T-helper 22 cell (primary cell): ENCODE measurements at regions not wholly inside any gene's neighbourhood (a gene's known extent, or its start where the extent isn't known, plus 50 kb on each side); places are given as distances from the start of the nearest gene placed in this dataset.

Experiments
- DNase-seq: peaks from one replicate; pipeline ENCODE4 v3.0.0-alpha.2; 2020; ENCODE audit warnings: low read depth

DNA sequence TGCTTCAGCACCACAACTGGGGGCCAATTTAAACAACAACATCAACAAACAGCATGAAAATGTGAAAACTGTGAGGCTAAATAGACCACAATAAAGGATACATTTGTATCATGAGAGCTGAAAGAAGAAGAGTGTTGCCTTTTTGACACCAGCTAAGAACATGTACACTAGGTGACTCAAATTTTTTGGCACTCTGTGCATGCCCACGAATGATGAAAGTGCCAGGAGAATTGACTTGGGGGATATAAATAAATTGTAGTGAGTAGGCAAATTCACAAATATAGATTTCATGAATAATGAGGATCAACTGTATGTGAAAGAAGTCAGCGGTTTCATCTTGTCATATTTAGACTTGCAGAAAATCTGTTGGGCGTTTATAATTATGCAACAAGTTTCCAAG, 1388.0 kb upstream of the LRRTM1 start:
- DNase-seq = no peak

DNA sequence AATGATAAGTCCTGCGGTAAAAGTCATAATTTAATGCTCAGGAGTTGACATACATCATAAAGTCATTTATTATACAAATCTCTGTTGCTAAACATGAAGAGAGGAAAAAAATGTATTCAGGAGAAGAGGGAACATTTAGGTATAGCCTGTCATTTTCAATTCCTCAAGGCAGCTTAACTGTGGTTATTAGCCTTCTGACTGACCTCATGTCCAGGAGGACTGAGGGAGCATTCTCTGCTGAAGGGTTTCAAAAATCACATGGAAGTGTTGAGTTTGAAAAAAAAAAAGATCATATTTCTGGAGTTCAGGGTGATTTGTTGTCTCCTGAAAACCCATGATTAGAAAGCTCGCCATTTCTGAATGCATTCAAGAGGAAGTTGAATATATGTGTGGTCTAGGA, 1371.1 kb upstream of the LRRTM1 start:
- no peak for DNase-seq

GRCh38 chr2:81672923-81673322, 1368.4 kb upstream of the LRRTM1 start:
- DNase-seq = no peak

GRCh38 chr2:81672516-81672915, 1368.0 kb upstream of the LRRTM1 start:
- no peak for DNase-seq

DNA sequence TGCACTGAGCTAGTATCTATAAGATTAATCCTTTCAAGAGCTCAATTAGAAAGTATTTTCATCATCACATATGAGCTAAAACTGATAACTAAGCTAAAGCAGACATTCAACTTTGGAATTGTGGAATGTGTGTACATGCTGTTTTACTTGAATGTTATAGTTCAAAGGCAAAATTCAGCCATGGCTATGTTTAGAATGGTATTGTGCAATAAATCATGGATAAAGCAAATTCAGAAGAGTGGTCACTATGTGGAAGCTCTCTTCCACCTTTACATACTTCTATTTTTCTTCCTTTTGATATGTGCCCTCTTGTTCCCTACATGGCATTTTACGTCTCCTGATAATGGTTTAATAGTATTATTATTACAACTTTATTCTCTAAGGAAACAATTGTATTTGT, 1366.3 kb upstream of the LRRTM1 start:
- no peak for DNase-seq

DNA sequence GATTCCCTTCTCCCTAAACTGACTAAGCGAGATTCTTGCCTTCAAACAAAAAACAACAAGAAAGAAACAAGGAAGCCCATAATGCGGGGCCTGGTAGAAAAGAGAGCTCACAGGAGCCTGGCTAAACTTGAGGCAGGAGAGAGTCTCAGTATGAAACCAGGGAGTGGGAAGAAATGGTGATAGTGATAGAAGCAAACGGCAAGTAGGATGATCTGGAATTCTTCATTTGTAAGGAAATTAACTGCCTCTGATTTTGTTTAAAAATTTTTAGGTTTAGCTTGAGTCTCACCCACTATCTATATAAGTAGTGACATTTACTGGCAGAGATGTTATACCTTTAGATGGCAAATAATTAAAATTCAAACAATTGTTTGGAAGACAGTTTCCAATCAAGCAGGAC, 1356.5 kb upstream of the LRRTM1 start:
- no peak for DNase-seq

DNA sequence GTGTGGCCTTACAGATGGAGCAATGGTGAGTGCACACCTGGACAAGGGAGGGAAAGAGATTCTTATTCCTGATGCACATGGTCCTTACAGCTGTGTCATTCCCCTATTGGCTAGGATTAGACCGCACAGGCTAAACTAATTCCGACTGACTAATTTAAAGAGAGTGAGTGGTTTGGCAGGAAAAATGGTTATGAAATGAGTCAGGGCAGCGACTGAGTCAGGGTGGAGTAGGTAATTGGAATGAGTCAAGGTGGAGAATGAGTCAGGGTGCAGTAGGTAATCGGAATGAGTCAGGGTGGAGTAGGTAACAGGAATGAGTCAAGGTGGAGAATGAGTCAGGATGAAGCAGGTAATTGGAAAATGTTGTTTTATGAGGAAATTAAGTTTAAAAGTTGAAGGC, 1353.7 kb upstream of the LRRTM1 start:
- no peak for DNase-seq

GRCh38 chr2:81650048-81650971, 1345.8 kb upstream of the LRRTM1 start:
- DNase-seq = no peak

DNA sequence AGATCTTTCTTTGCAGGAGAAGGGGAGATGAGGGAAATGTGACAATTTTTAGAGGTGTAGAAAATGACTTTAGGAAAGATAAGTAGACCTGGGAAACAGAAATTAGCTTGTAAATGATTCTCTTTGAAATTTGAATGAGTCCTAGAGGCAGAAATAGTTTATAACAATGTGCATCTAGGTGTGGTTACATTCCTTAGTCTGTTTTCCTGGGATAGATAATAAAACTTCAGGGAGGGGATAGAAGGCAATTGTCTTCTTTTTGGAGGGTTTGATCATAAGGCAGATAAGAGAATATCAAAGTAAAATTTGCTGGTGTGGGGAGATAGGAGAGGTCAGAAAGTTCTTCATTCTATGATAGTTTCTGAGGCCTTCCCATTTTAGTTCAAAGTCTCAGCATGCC, 1344.3 kb upstream of the LRRTM1 start:
- DNase-seq = no peak

- DNase-seq = no peak
Observed at GRCh38 chr2:81648370-81648769, 1343.8 kb upstream of the LRRTM1 start.

DNA sequence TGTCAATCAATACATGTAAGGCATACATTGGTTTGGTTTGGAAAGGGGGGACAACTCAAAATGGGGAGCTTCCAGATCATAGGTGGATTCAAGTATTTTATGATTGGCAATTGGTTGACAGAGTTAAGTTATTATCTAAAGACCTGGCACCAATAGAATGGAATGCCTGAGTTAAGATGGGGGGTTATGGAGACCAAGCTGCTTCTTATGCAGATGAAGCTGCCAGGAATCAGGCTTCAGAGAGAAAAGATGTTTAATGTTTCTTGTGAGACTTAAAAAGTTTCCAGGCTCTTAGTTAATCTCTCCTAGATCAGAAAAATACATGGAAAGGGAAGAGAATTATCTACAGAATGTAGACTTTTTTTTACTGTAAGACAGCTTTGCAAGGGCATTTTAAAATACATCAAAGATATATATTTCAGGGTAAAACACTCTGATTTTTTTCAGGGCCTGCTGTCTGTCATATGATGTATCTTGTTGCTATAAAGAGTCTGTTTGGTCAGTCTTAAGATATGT, 1343.2 kb upstream of the LRRTM1 start:
- DNase-seq = no peak

DNA sequence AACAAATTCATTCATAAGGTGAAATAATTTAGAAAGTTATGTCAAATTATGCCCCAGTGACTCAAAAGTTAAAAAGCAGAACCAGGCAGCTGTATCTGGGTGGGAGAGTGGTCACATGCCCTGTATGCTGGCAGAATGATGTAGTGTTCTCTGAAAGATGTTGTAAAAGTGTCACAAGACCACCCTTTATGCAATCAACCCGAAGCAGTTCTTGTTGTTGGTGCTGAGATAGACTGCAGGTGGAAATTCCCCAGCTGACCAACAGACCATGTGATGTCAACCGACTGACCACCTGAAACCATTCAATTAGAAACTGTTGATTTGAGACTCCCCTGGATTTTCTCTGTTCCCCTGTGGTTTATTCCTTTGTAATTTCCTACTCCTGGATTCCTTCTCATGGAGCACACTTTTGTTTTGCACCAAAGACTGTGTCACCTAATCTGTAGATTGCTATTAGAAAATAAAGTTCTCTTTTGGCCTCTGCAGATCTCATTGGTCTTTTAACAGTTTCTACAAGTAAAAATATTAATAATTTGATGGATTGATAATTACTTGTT, 1341.3 kb upstream of the LRRTM1 start:
- no peak for DNase-seq

DNA sequence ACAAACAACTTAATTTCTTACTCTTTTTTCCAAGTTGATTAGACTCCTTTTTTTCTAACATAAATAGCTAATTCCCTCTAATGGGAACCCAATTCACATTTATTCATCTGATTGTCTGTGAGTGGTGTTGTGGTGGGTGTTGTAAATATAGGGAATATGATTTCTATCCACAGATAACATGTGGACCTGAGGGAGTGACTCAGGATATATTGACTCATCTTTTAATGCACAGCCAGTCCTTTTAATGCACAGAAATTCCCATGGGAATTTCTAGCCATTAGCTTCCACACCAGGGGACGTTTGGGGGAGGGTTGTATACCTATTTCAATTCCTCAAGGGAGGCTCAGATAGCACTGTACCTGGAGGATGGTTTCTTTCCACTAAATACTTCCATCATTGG, 1339.6 kb upstream of the LRRTM1 start:
- DNase-seq = no peak

GRCh38 chr2:81624825-81625224, 1320.3 kb upstream of the LRRTM1 start:
- DNase-seq = no peak

- DNase-seq = no peak
Observed at GRCh38 chr2:81600088-81600487, 1295.5 kb upstream of the LRRTM1 start.

GRCh38 chr2:81598453-81598852, 1293.9 kb upstream of the LRRTM1 start:
- DNase-seq = no peak

DNA sequence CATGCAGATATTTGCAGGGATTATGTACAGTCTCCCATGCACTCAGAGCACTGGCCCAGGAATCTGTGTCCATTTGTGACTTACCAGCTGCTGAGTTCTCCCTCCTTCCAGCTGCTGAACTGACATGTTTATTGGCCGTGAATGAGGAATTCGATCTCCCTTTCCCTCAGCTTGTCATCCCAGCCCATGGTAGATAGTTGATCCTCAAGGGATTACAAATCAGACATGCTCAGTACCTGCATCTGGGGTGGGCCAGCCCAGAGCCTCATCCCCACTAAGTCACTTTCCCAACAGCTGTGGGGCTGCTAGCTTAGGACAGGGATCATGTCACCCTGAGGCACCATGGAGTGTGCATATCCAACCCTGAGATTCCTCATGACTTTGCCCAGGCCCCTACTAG, 1284.9 kb upstream of the LRRTM1 start:
- no peak for DNase-seq

- DNase-seq = no peak
Observed at GRCh38 chr2:81583311-81584108, 1279.0 kb upstream of the LRRTM1 start.

DNA sequence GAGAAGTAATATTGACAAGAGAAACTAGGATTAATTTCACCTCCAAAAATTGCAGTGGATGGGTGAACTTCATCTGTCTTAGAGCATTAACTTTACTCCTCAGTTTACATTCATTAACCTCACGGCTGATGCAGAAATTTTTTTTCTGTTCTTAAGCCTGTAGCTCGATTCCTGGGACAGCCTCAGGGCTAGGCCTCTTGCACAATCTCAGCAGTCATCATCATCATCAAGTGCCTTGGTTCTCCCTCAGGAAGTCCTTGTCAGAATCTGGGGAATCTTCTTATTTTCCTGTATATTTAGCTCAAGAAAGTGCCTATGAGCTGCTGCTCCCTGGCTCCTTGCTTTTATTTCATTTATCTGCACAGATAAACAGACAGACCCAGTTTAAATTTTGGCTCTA, 1272.2 kb upstream of the LRRTM1 start:
- no peak for DNase-seq

DNA sequence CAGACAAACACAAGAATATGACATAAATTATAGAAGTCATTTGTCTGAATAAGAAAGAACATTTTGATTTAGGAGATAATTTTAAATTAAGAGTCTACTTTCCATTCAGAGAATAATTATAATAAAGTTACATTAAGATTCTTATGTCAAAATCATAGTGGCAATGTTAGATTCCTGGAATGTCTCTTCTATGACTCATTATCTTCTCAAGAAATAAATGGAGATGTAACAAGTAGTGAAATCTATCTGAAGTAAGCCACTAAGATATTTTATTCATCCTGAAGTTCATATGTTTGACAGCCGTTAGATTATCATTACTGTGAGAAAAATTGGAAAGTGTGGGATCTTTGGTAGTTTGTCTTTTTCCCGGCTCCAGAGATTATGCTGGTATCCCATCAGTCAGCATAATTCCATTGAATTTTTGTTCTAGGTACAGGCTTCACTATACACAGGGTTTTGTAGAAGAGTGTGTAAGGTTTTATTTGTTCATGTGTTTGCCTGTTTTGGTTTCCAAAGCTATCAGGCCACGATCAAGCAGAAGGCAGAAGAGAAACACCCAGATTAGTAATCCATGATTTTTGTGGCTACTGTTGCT, 1246.6 kb upstream of the LRRTM1 start:
- no peak for DNase-seq

DNA sequence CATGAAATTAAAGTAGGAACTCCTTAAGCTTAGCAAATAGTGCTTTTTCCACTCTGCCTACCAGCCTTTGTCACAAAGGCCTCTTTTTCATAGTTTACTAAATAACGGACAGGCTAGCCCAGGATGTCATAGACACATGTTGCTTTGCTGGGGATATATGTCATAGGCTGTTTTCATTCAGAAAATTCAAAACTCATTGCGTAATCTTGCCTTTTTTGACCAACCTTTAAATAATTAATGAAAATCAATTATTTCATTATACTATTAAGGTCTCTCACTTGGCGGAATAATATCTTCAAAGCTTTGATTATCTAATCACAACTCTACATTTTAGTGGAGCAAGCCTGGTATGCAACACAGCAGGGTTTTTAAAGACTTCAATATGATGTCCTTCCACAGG, 1245.7 kb upstream of the LRRTM1 start:
- no peak for DNase-seq

GRCh38 chr2:81549646-81550045, 1245.1 kb upstream of the LRRTM1 start:
- DNase-seq = no peak
